GM23338 (cell line): ENCODE measurements at regions not wholly inside any gene's neighbourhood (a gene's known extent, or its start where the extent isn't known, plus 50 kb on each side); places are given as distances from the start of the nearest gene placed in this dataset.

Experiments
- CREB1 ChIP-seq: fragments of 250-450 bp; sonication (Bioruptor Pico); IDR thresholded peaks from 2 replicates; pipeline ENCODE4 v1.5.0; 2020; ENCODE audit warnings: low read depth, mild to moderate bottlenecking, moderate library complexity
- EZH2 ChIP-seq: fragments of 200-600 bp; sonication (generic); IDR thresholded peaks from one replicate; pipeline ENCODE4 v1.8.0; 2017; ENCODE audit warnings: antibody characterized with exemption, mild to moderate bottlenecking, low read depth; ENCODE audit not compliant: unreplicated experiment
- EZH2phosphoT487 ChIP-seq: fragments of 200-600 bp; sonication (generic); IDR thresholded peaks from one replicate; pipeline ENCODE4 v1.8.1; 2018; ENCODE audit warnings: antibody characterized with exemption; ENCODE audit not compliant: unreplicated experiment
- JUNB ChIP-seq: IDR thresholded peaks from one replicate; pipeline ENCODE4 v1.6.1; 2016; ENCODE audit warnings: antibody characterized with exemption; ENCODE audit not compliant: unreplicated experiment
- NANOG ChIP-seq: IDR thresholded peaks from 2 replicates; pipeline ENCODE4 v1.6.1; 2016; ENCODE audit warnings: antibody characterized with exemption, borderline replicate concordance
- POLR2AphosphoS5 ChIP-seq: IDR thresholded peaks from 2 replicates; pipeline ENCODE4 v1.6.1; 2016; ENCODE audit warnings: antibody characterized with exemption, low read depth
- ZNF331 ChIP-seq: fragments of 250-450 bp; sonication (Bioruptor Pico); IDR thresholded peaks from 2 replicates; pipeline ENCODE4 v1.5.0; 2020; ENCODE audit warnings: low read depth, mild to moderate bottlenecking, moderate library complexity
- TF ChIP-seq, protein P1 (sequence below), 2 experiments: fragments of 200-600 bp in 1 of 2; sonication (generic) in 1 of 2; conservative IDR thresholded peaks; 2 replicates each; pipeline versions ENCODE4 v1.5.1 to v1.6.1; 2016 to 2017; ENCODE audit warnings: antibody characterized with exemption in 2 of 2, low read depth in 2 of 2, mild to moderate bottlenecking in 2 of 2, moderate library complexity in 1 of 2
- TF ChIP-seq, protein P2 (sequence below): IDR thresholded peaks from 2 replicates; pipeline ENCODE4 v1.6.1; 2016; ENCODE audit warnings: antibody characterized with exemption
- TF ChIP-seq, protein P3 (sequence below): IDR thresholded peaks from one replicate; pipeline ENCODE4 v1.6.1; 2018; ENCODE audit warnings: antibody characterized with exemption; ENCODE audit not compliant: unreplicated experiment

DNA sequence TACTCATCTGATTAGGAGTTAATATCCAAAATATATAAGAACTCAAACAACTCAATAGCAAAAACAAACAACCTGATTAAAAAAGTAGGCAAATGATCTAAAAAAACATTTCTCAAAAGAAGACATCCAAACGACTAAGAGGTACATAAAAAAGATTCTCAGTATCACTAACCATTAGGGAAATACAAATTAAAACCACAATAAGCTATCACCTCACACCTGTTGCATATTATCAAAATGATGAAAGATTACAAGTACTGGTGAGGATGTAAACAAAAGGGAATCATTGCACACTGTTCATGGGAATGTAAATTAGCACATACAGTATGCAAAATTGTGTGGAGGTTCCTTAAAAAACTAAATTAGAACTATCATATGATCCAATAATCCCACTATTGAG, 865.5 kb downstream of the TMEM182 start:
- no peak for TF ChIP-seq POLR2AphosphoS5
- TF ChIP-seq, protein P1, sequence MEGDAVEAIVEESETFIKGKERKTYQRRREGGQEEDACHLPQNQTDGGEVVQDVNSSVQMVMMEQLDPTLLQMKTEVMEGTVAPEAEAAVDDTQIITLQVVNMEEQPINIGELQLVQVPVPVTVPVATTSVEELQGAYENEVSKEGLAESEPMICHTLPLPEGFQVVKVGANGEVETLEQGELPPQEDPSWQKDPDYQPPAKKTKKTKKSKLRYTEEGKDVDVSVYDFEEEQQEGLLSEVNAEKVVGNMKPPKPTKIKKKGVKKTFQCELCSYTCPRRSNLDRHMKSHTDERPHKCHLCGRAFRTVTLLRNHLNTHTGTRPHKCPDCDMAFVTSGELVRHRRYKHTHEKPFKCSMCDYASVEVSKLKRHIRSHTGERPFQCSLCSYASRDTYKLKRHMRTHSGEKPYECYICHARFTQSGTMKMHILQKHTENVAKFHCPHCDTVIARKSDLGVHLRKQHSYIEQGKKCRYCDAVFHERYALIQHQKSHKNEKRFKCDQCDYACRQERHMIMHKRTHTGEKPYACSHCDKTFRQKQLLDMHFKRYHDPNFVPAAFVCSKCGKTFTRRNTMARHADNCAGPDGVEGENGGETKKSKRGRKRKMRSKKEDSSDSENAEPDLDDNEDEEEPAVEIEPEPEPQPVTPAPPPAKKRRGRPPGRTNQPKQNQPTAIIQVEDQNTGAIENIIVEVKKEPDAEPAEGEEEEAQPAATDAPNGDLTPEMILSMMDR (conservative IDR thresholded peaks at IDR 0.05; ENCODE audit: low read depth in 2 of 2), result no peak
- no peak for TF ChIP-seq EZH2
- no peak for TF ChIP-seq EZH2phosphoT487
- no peak for TF ChIP-seq CREB1 (CRISPR knock-in tag)
- TF ChIP-seq, protein P2, sequence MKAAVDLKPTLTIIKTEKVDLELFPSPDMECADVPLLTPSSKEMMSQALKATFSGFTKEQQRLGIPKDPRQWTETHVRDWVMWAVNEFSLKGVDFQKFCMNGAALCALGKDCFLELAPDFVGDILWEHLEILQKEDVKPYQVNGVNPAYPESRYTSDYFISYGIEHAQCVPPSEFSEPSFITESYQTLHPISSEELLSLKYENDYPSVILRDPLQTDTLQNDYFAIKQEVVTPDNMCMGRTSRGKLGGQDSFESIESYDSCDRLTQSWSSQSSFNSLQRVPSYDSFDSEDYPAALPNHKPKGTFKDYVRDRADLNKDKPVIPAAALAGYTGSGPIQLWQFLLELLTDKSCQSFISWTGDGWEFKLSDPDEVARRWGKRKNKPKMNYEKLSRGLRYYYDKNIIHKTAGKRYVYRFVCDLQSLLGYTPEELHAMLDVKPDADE, result no peak
- TF ChIP-seq JUNB, result no peak
- TF ChIP-seq, protein P3, sequence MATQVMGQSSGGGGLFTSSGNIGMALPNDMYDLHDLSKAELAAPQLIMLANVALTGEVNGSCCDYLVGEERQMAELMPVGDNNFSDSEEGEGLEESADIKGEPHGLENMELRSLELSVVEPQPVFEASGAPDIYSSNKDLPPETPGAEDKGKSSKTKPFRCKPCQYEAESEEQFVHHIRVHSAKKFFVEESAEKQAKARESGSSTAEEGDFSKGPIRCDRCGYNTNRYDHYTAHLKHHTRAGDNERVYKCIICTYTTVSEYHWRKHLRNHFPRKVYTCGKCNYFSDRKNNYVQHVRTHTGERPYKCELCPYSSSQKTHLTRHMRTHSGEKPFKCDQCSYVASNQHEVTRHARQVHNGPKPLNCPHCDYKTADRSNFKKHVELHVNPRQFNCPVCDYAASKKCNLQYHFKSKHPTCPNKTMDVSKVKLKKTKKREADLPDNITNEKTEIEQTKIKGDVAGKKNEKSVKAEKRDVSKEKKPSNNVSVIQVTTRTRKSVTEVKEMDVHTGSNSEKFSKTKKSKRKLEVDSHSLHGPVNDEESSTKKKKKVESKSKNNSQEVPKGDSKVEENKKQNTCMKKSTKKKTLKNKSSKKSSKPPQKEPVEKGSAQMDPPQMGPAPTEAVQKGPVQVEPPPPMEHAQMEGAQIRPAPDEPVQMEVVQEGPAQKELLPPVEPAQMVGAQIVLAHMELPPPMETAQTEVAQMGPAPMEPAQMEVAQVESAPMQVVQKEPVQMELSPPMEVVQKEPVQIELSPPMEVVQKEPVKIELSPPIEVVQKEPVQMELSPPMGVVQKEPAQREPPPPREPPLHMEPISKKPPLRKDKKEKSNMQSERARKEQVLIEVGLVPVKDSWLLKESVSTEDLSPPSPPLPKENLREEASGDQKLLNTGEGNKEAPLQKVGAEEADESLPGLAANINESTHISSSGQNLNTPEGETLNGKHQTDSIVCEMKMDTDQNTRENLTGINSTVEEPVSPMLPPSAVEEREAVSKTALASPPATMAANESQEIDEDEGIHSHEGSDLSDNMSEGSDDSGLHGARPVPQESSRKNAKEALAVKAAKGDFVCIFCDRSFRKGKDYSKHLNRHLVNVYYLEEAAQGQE, result no peak
- no peak for TF ChIP-seq ZNF331 (CRISPR knock-in tag)
- no peak for TF ChIP-seq NANOG
